Lung (tissue), 11 donors: ENCODE measurements at regions not wholly inside any gene's neighbourhood (a gene's known extent, or its start where the extent isn't known, plus 50 kb on each side); places are given as distances from the start of the nearest gene placed in this dataset.

Experiments used
- ATAC-seq: fragments of 200-7000 bp; cut with Tn5 transposase; one replicate; pipeline ENCODE4 v1.9.1; 2020; ENCODE audit warnings: moderate number of reproducible peaks; ENCODE audit not compliant: insufficient read depth, low FRiP score
- DNase-seq, 3 donors: peaks; one replicate each; pipeline ENCODE4 v3.0.0-alpha.2; 2013 to 2017
- H3K27ac ChIP-seq, 2 donors: one replicate each; pipeline ENCODE4 v1.5.1; 2013; ENCODE audit warnings: mild to moderate bottlenecking in 2 of 2, moderate library complexity in 2 of 2, control low read depth in 1 of 2, inconsistent platforms in 1 of 2, low read depth in 1 of 2, low read length in 1 of 2
- H3K27me3 ChIP-seq, 3 donors: one replicate each; pipeline ENCODE4 v1.5.1; 2013; ENCODE audit warnings: low read length in 2 of 3; ENCODE audit not compliant: control insufficient read depth in 3 of 3, insufficient read depth in 3 of 3
- H3K36me3 ChIP-seq, 4 donors: one replicate each; pipeline ENCODE4 v1.5.1; 2013; ENCODE audit warnings: low read length in 4 of 4, mild to moderate bottlenecking in 1 of 4, moderate library complexity in 1 of 4; ENCODE audit not compliant: control insufficient read depth in 4 of 4, insufficient read depth in 4 of 4
- H3K4me1 ChIP-seq, 5 donors: one replicate each; pipeline ENCODE4 v1.5.1; 2013; ENCODE audit warnings: low read length in 5 of 5, mild to moderate bottlenecking in 2 of 5, moderate library complexity in 1 of 5; ENCODE audit not compliant: control insufficient read depth in 5 of 5, insufficient read depth in 5 of 5
- H3K4me3 ChIP-seq: one replicate; pipeline ENCODE4 v1.5.1; 2013; ENCODE audit warnings: mild to moderate bottlenecking, control low read depth, moderate library complexity
- H3K9ac ChIP-seq, 2 donors: one replicate each; pipeline ENCODE4 v1.5.1; 2013; ENCODE audit warnings: low read length in 2 of 2, control low read depth in 1 of 2; ENCODE audit not compliant: insufficient read depth in 1 of 2
- H3K9me3 ChIP-seq, 4 donors: one replicate each; pipeline ENCODE4 v1.5.1; 2013; ENCODE audit warnings: low read length in 3 of 4, mild to moderate bottlenecking in 1 of 4, moderate library complexity in 1 of 4; ENCODE audit not compliant: control insufficient read depth in 4 of 4, insufficient read depth in 3 of 4
- WGBS, 2 donors: extraction: QIAGEN DNeasy Blood & Tissue Kit; methylation state at CpG; one replicate each; pipeline ENCODE4 v1.1.7; 2013; 5-methylcytosine and 5-hydroxymethylcytosine counted together
- TF ChIP-seq, protein P1 (sequence below): IDR thresholded peaks from 2 replicates; pipeline ENCODE4 v1.5.1; 2012; ENCODE audit warnings: mild to moderate bottlenecking; ENCODE audit errors: control extremely low read depth, extremely low read depth
- donor health status: control.
- donor health status: control.
- donor health status: Bipolar disorder and iron deficiency.
- donor health status: healthy.
- donor health status: DM: yes; HTN: yes; CAD: no.

DNA sequence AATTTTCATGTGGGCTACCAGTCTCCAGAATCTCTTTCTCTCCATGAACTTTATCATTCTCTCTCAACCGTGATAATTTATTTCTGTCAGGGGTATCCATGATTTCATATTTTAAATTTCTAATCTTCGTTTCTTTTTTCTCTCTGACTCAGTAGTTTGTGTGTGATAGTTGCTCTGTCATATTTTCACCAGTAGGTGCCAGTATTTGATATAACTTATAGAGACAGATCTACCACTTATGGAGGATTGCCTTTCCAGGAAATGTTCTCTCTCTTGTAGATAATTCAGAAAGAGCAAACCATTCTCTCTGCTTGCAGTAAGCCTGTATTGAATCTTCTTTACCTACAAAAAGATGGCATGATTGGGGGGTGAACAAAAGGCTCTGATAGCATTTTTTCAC, 79.3 kb upstream of the DYNLT3 start:
- Histone ChIP-seq H3K27ac (no peak overlapping the region), H3K4me3 (no peak overlapping the region), H3K27me3 (peaks cover 0 to 3% (median 2%) of the 10 kb centered on the region in 3 donors), H3K9me3 (no peaks in the 10 kb centered on the region), H3K4me1 (no peaks in the 10 kb centered on the region), H3K36me3 (no peaks in the 10 kb centered on the region), H3K9ac (no peak overlapping the region)
- TF ChIP-seq, protein P1, sequence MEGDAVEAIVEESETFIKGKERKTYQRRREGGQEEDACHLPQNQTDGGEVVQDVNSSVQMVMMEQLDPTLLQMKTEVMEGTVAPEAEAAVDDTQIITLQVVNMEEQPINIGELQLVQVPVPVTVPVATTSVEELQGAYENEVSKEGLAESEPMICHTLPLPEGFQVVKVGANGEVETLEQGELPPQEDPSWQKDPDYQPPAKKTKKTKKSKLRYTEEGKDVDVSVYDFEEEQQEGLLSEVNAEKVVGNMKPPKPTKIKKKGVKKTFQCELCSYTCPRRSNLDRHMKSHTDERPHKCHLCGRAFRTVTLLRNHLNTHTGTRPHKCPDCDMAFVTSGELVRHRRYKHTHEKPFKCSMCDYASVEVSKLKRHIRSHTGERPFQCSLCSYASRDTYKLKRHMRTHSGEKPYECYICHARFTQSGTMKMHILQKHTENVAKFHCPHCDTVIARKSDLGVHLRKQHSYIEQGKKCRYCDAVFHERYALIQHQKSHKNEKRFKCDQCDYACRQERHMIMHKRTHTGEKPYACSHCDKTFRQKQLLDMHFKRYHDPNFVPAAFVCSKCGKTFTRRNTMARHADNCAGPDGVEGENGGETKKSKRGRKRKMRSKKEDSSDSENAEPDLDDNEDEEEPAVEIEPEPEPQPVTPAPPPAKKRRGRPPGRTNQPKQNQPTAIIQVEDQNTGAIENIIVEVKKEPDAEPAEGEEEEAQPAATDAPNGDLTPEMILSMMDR = peak; percentile 20
- 11 to 22% methylated on average over 2 of the region's 2 CpGs for whole genome bisulfite sequencing, 2 donors
- peak in 2 of 3 donors; percentile 62 to 65 for DNase-seq
- no peak for ATAC-seq

DNA sequence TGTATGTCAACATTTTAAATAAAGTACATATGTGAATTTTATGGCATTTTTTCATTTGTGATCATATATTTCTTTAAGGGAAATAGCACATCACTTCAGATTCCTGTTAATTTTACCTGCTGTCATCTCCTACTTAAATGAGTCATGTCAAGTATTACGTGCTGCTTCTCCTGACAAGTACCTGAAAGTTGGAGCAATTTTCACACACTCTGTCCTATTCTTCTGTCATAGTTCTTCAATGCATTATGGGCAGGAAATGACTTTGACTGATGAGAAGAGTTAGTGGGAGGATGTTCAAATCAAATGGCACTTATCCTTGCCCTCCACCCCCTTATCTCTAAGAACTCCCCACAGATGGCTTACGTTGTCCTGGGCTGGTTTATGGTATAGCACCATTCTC, 64.2 kb upstream of the SYTL5 start:
- Histone ChIP-seq H3K4me1 (no peaks in the 10 kb centered on the region), H3K27me3 (peaks cover 0 to 13% (median 0%) of the 10 kb centered on the region in 3 donors), H3K36me3 (no peaks in the 10 kb centered on the region), H3K4me3 (no peak overlapping the region), H3K27ac (no peak overlapping the region), H3K9ac (no peak overlapping the region), H3K9me3 (peaks cover 0 to 1% (median 0%) of the 10 kb centered on the region in 4 donors)
- DNase-seq = no peak
- ATAC-seq = no peak
- WGBS, 2 donors = 84 to 97% methylated on average over 2 of the region's 2 CpGs
- TF ChIP-seq, protein P1 = no peak

DNA sequence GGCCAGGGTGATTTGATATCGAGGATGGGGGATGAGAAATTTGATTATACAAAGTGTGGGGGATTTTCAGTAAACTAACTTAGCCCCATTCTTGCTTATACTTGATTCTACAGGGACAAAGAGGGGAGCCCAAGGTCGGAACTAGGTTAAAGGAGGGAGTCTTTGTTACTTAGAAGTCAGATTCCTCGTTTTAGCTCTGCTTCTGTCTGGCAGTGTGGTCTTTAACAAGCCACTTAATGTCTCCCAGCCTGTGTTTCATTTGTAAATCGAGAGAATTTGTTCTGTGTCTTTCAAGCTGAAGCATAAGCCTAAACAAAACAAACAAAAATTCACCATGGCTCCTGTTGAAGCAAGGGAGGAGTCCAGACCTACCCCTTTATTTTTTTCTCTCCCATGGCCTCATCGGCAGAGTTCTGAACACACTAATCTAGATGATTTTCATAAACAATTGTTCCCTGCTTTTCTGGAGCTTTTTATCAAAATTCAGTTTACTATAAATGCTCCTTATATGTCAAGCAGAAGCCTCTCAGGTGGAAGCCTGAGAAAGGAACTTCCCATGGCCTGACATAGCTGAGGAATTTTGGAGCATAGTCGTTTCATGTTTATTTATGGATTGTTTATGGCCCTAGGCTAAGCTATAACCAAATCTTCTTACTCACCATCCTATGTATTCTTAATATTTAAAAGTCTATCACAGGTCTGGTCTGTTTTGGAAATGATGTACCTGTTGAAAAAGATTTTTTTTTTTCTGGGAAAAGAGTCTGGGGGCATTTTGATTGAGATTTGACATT, 62.6 kb upstream of the SYTL5 start:
- ATAC-seq = no peak
- TF ChIP-seq, protein P1 = no peak
- Histone ChIP-seq H3K4me3 (no peak overlapping the region), H3K9ac (no peak overlapping the region), H3K27ac (no peak overlapping the region), H3K9me3 (peaks cover 0 to 3% (median under 1%) of the 10 kb centered on the region in 4 donors), H3K4me1 (no peaks in the 10 kb centered on the region), H3K27me3 (peaks cover 0 to 13% (median 0%) of the 10 kb centered on the region in 3 donors), H3K36me3 (no peaks in the 10 kb centered on the region)
- no peak for DNase-seq
- WGBS, 2 donors = 51 to 75% methylated on average over 6 of the region's 6 CpGs
